ENCODE measurements at regions not wholly inside any gene's neighbourhood (a gene's known extent, or its start where the extent isn't known, plus 50 kb on each side); places are given as distances from the start of the nearest gene placed in this dataset.

- no peak overlapping the region; a peak in 1 of 5 replicates for H3K4me3 Mint-ChIP-seq
- Histone ChIP-seq H3K27ac (ENCODE audit: insufficient read length, low read depth, low read length) (no peak overlapping the region), H3K18ac (ENCODE audit: insufficient read length, low read depth, low read length) (no peak overlapping the region)
Measured at GRCh38 chr14:41350476-41350875, 256.2 kb upstream of the LRFN5 start.

More at GRCh38 chr14:41350476-41350875, 256.2 kb upstream of the LRFN5 start:
- Histone ChIP-seq H3K4me2 (ENCODE audit: insufficient read depth, insufficient read length, low read length) (no peak overlapping the region), H3K4ac (ENCODE audit: low read depth, low read length) (no peak overlapping the region), H3K9me3 (ENCODE audit: control insufficient read depth, low read depth, low read length) (no peaks in the 10 kb centered on the region), H4K20me1 (ENCODE audit: control insufficient read depth, insufficient read depth, insufficient read length) (no peaks in the 10 kb centered on the region), H3K23me2 (ENCODE audit: insufficient read length, low read depth, low read length, poor library complexity, severe bottlenecking) (no peaks in the 10 kb centered on the region), H2BK120ac (ENCODE audit: low read depth, low read length, poor library complexity, severe bottlenecking) (no peak overlapping the region), H4K5ac (ENCODE audit: insufficient read length, low read depth, low read length) (no peak overlapping the region), H3K79me1 (ENCODE audit: insufficient read depth, low read depth, low read length, poor library complexity, severe bottlenecking) (no peaks in the 10 kb centered on the region), H2BK12ac (ENCODE audit: insufficient read length, low read depth, low read length) (no peak overlapping the region), H3K14ac (ENCODE audit: insufficient read depth, low read length) (no peak overlapping the region; the same call in 1 of the 2 replicates), H3K9ac (ENCODE audit: extremely low read depth, insufficient read length, low read length) (no peak overlapping the region), H4K91ac (ENCODE audit: insufficient read length, low read depth, low read length) (no peak overlapping the region), H3K23ac (ENCODE audit: insufficient read length, low read depth, low read length) (no peak overlapping the region), H4K8ac (replicated peaks; ENCODE audit: insufficient read length, low read depth, low read length) (no peak overlapping the region), H3T11ph (ENCODE audit: low read length) (no peak overlapping the region), H2AK5ac (ENCODE audit: insufficient read length, low read length) (no peak overlapping the region), H3K79me2 (ENCODE audit: insufficient read depth, low read length) (no peaks in the 10 kb centered on the region), H2BK5ac (ENCODE audit: insufficient read length, low read length) (no peak overlapping the region), H2BK20ac (ENCODE audit: low read depth, low read length, poor library complexity, severe bottlenecking) (no peak overlapping the region), H3K4me1 (ENCODE audit: insufficient read depth, low read length) (no peaks in the 10 kb centered on the region), H3K56ac (ENCODE audit: insufficient read length, low read depth, low read length) (no peak overlapping the region), H2AFZ (ENCODE audit: low read length) (no peak overlapping the region), H3K27me3 (ENCODE audit: insufficient read depth, low read length) (no peaks in the 10 kb centered on the region), H2BK15ac (ENCODE audit: low read depth, low read length) (no peak overlapping the region)
- Mint-ChIP-seq H3K36me3 (ENCODE audit: insufficient read depth in 1 of 3, low read depth in 3 of 3) (no peaks in the 10 kb centered on the region), H3K9me3 (no peaks in the 10 kb centered on the region; a peak in 1 of 5 replicates), H3K4me1 (no peaks in the 10 kb centered on the region), H3K27ac (no peak overlapping the region; a peak in 1 of 7 replicates), H3K27me3 (ENCODE audit: low read depth) (no peaks in the 10 kb centered on the region)
- DNase-seq = no peak
- no CpG with 5 or more reads among the region's 7 CpGs for WGBS (ENCODE audit: extremely low coverage, insufficient read length, low lambda C conversion rate)
- TF ChIP-seq CTCF (conservative IDR thresholded peaks at IDR 0.05) = no peak
